ENCODE measurements at regions not wholly inside any gene's neighbourhood (a gene's known extent, or its start where the extent isn't known, plus 50 kb on each side); places are given as distances from the start of the nearest gene placed in this dataset.

- Histone ChIP-seq H3K79me2 (ENCODE audit: insufficient read depth, low read length) (no peaks in the 10 kb centered on the region), H3K27ac (ENCODE audit: low read depth, low read length) (no peak overlapping the region), H3K27me3 (ENCODE audit: insufficient read depth, low read length) (no peaks in the 10 kb centered on the region), H4K20me1 (ENCODE audit: insufficient read depth, low read length) (no peaks in the 10 kb centered on the region), H3K4me3 (ENCODE audit: insufficient read depth, low read depth, low read length) (no peak overlapping the region), H3K4me2 (ENCODE audit: low read length) (no peak overlapping the region), H2AFZ (ENCODE audit: low read depth, low read length) (no peak overlapping the region), H3K4me1 (ENCODE audit: insufficient read depth, low read length) (no peaks in the 10 kb centered on the region), H3K9me3 (ENCODE audit: insufficient read depth, low read depth, low read length) (no peaks in the 10 kb centered on the region), H3K9ac (ENCODE audit: low read length) (no peak overlapping the region), H3K36me3 (ENCODE audit: insufficient read depth, low read length) (no peaks in the 10 kb centered on the region)
- no peak overlapping the region for H3K27ac Mint-ChIP-seq (ENCODE audit: unreplicated experiment)
- FAIRE-seq (no peak), DNase-seq (ENCODE audit: low read depth) (no peak)
- no peaks in the 10 kb centered on the region for H3K36me3 Mint-ChIP-seq (ENCODE audit: low read depth, unreplicated experiment)
- H3K27me3 Mint-ChIP-seq (ENCODE audit: low read depth, unreplicated experiment) = no peaks in the 10 kb centered on the region
- peaks cover 4% of the 10 kb centered on the region for H3K9me3 Mint-ChIP-seq (ENCODE audit: unreplicated experiment)
- H3K4me1 Mint-ChIP-seq (ENCODE audit: low read depth, unreplicated experiment) = peaks cover 7% of the 10 kb centered on the region
- no peak overlapping the region for H3K4me3 Mint-ChIP-seq (ENCODE audit: unreplicated experiment)
- TF ChIP-seq EZH2 (IDR thresholded peaks at IDR 0.05; ENCODE audit: insufficient read depth, low read length) = no peak
- TF ChIP-seq CTCF (IDR thresholded peaks at IDR 0.05; ENCODE audit: insufficient read depth, low read depth, low read length) = no peak
These were observed 222.4 kb downstream of the ANTXR2 start for GRCh38 chr4:79850626-79851025.

GRCh38 chr4:79848329-79848728 is 224.7 kb downstream of the ANTXR2 start:
- no peaks in the 10 kb centered on the region for H4K20me1 ChIP-seq (ENCODE audit: insufficient read depth, low read length)
- H3K4me1 ChIP-seq (ENCODE audit: insufficient read depth, low read length) = no peaks in the 10 kb centered on the region
- Mint-ChIP-seq H3K4me1 (ENCODE audit: low read depth, unreplicated experiment) (peaks cover 7% of the 10 kb centered on the region), H3K36me3 (ENCODE audit: low read depth, unreplicated experiment) (no peaks in the 10 kb centered on the region), H3K27me3 (ENCODE audit: low read depth, unreplicated experiment) (no peaks in the 10 kb centered on the region), H3K4me3 (ENCODE audit: unreplicated experiment) (no peak overlapping the region), H3K9me3 (ENCODE audit: unreplicated experiment) (peaks cover 6% of the 10 kb centered on the region), H3K27ac (ENCODE audit: unreplicated experiment) (no peak overlapping the region)
- no peak overlapping the region for H3K9ac ChIP-seq (ENCODE audit: low read length)
- H3K4me3 ChIP-seq (ENCODE audit: insufficient read depth, low read depth, low read length) = no peak overlapping the region
- DNase-seq (ENCODE audit: low read depth) (no peak), FAIRE-seq (no peak)
- H3K9me3 ChIP-seq (ENCODE audit: insufficient read depth, low read depth, low read length) = no peaks in the 10 kb centered on the region
- TF ChIP-seq EZH2 (IDR thresholded peaks at IDR 0.05; ENCODE audit: insufficient read depth, low read length) (no peak), CTCF (IDR thresholded peaks at IDR 0.05; ENCODE audit: insufficient read depth, low read depth, low read length) (no peak)
- H3K27me3 ChIP-seq (ENCODE audit: insufficient read depth, low read length) = no peaks in the 10 kb centered on the region
- no peak overlapping the region for H2AFZ ChIP-seq (ENCODE audit: low read depth, low read length)
- no peaks in the 10 kb centered on the region for H3K79me2 ChIP-seq (ENCODE audit: insufficient read depth, low read length)
- H3K4me2 ChIP-seq (ENCODE audit: low read length) = no peak overlapping the region
- H3K36me3 ChIP-seq (ENCODE audit: insufficient read depth, low read length) = no peaks in the 10 kb centered on the region
- no peak overlapping the region for H3K27ac ChIP-seq (ENCODE audit: low read depth, low read length)

- no peaks in the 10 kb centered on the region for H3K27me3 Mint-ChIP-seq (ENCODE audit: low read depth, unreplicated experiment)
- peaks cover 7% of the 10 kb centered on the region for H3K9me3 Mint-ChIP-seq (ENCODE audit: unreplicated experiment)
- FAIRE-seq = no peak
- H4K20me1 ChIP-seq (ENCODE audit: insufficient read depth, low read length) = no peaks in the 10 kb centered on the region
- no peaks in the 10 kb centered on the region for H3K9me3 ChIP-seq (ENCODE audit: insufficient read depth, low read depth, low read length)
- H3K27me3 ChIP-seq (ENCODE audit: insufficient read depth, low read length) = no peaks in the 10 kb centered on the region
- H3K4me3 Mint-ChIP-seq (ENCODE audit: unreplicated experiment) = no peak overlapping the region
- H3K4me1 ChIP-seq (ENCODE audit: insufficient read depth, low read length) = no peaks in the 10 kb centered on the region
- H3K4me2 ChIP-seq (ENCODE audit: low read length) = no peak overlapping the region
- H2AFZ ChIP-seq (ENCODE audit: low read depth, low read length) = no peak overlapping the region
- no peak overlapping the region for H3K27ac ChIP-seq (ENCODE audit: low read depth, low read length)
- no peak for TF ChIP-seq CTCF (IDR thresholded peaks at IDR 0.05; ENCODE audit: insufficient read depth, low read depth, low read length)
- TF ChIP-seq EZH2 (IDR thresholded peaks at IDR 0.05; ENCODE audit: insufficient read depth, low read length) = no peak
- no peaks in the 10 kb centered on the region for H3K36me3 ChIP-seq (ENCODE audit: insufficient read depth, low read length)
- H3K4me1 Mint-ChIP-seq (ENCODE audit: low read depth, unreplicated experiment) = peaks cover 4% of the 10 kb centered on the region
- H3K79me2 ChIP-seq (ENCODE audit: insufficient read depth, low read length) = no peaks in the 10 kb centered on the region
- DNase-seq (ENCODE audit: low read depth) = no peak
- H3K9ac ChIP-seq (ENCODE audit: low read length) = no peak overlapping the region
- H3K27ac Mint-ChIP-seq (ENCODE audit: unreplicated experiment) = no peak overlapping the region
- H3K36me3 Mint-ChIP-seq (ENCODE audit: low read depth, unreplicated experiment) = no peaks in the 10 kb centered on the region
- no peak overlapping the region for H3K4me3 ChIP-seq (ENCODE audit: insufficient read depth, low read depth, low read length)
These were observed 225.6 kb downstream of the ANTXR2 start for GRCh38 chr4:79847411-79847810.

Measured in astrocyte (in vitro differentiated cells and primary cell).